NCI-H510A treated with DMSO at 0.1 percent for 48 hours (cell line): ENCODE measurements at regions not wholly inside any gene's neighbourhood (a gene's known extent, or its start where the extent isn't known, plus 50 kb on each side); places are given as distances from the start of the nearest gene placed in this dataset.

Experiments
- DNase-seq: peaks from one replicate; lab custom pipeline; 2025; lab: John Stamatoyannopoulos, UW

DNA sequence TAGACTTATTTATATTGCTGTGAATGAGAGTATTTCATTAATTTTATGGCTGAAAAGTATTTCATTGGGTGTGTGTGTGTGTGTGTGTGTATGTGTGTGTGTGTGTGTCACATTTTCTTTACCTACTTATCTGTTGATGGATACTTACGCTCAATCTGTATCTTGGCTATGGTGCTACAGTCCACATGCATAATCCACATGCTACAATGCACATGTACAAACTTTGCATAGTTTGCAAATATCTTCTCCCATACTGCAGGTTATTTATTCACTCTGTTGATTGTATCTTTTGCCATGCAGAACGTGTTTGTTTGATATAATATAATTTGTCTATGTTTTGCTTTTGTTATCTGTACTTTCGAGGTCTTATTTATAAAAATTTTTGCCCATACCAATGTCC is 167.8 kb downstream of the RAB28 start:
- no peak for DNase-seq

GRCh38 chr4:13313856-13314255 is 170.3 kb downstream of the RAB28 start:
- no peak for DNase-seq

GRCh38 chr4:13312264-13312663 is 171.9 kb downstream of the RAB28 start:
- DNase-seq: no peak

DNA sequence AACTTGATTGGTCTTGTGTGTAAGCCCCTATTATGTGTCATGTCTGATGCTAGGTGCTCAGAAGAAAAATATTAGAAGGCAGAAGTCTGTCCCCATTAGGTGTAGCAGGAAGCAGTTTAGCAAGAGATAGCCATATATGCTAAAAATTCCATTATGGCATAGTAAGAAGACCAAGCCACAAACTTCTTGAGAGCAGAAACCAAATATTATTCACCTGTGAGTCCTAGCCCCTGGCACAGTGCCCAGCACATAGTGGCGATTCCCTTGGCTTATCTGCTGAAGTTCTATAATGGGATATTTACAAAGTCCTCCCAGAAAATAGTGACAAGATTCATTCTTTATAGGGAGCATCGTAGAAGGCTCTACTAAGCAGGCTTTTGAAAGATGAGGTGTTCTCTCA is 174.4 kb downstream of the RAB28 start:
- DNase-seq: no peak

GRCh38 chr4:13306356-13306755 is 177.8 kb downstream of the RAB28 start:
- DNase-seq: no peak

DNA sequence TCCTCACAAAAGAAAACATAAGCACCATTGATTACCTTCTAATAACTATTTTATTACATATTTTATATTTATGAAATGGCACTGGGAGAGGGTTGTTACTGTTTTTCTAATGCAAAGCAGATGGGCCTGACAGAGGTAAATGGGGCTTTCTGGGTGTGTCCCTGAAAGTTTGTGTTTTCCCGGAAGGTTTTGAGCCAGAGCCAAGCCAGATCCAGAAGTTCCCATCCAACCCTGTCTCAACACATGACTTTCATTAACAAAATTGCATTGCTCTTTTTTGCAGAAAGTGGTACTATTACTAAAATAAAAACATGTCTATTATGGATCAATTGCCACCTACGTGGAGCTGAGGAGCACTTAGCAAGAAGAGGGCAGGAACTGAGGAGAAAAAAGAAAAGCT is 181.3 kb downstream of the RAB28 start:
- DNase-seq: no peak

DNA sequence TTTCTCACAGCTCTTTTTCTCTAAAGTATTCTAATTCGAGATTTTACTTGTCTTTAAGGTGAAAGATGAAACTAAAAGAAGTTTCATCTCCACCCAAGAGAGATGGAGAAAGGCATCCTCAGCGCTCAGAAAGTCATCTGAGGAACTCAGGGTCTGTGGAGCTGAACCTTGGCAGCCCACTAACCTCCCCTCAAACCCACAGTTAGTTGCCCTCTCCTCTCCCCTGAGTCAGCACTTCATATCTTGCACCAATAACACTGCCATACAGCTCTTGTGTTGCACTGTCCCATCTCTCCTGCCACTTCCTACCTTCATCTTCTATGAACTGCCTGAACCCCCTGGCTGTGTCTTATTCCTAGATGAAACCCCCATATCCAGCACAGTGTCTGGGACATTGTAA is 184.8 kb downstream of the RAB28 start:
- DNase-seq: no peak

- no peak for DNase-seq
Measured at GRCh38 chr4:13298655-13299054, 185.5 kb downstream of the RAB28 start.

- DNase-seq: no peak
Measured at GRCh38 chr4:13296986-13297385, 187.2 kb downstream of the RAB28 start.

GRCh38 chr4:13294961-13295605 is 189.1 kb downstream of the RAB28 start:
- no peak for DNase-seq

- no peak for DNase-seq
Measured at GRCh38 chr4:13292372-13292771, 191.8 kb downstream of the RAB28 start.

DNA sequence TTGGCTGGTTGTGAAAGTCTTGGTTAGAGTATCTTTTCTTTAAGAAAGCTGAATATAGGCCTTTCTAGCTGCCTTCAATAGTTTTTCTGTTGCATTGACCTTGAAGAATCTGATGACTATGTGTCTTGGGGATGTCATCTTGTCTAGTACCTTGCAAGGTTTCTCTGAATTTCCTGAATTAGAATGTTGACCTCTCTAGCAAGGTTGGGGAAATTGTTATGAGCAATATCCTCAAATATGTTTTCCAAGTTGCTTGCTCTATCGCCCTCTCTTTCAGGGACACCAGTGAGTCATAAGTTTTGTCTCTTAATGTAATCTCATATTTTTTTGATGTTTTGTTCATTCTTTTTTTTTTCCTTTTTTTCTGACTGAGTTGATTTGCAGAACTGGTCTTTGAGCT is 194.7 kb downstream of the RAB28 start:
- no peak for DNase-seq

DNA sequence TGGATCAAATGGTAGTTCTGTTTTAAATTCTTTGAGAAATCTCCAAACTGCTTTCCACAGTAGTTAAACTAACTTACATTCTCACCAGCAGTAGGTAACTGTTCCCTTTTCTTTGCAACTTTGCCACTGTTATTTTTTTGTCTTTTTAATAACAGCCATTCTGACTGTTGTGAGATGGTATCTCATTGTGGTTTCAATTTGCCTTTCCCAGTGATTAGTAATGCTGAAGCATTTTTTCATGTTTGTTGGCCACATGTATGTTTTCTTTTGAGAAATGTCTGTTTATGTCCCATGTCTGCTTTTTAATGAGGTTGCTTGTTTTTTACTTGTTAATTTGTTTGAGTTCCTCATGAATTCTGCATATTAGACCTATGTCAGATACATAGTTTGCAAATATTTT is 198.8 kb downstream of the RAB28 start:
- no peak for DNase-seq

- no peak for DNase-seq
Measured at GRCh38 chr4:13284932-13285331, 199.2 kb downstream of the RAB28 start.

GRCh38 chr4:13276357-13276756 is 207.8 kb downstream of the RAB28 start:
- DNase-seq: no peak

DNA sequence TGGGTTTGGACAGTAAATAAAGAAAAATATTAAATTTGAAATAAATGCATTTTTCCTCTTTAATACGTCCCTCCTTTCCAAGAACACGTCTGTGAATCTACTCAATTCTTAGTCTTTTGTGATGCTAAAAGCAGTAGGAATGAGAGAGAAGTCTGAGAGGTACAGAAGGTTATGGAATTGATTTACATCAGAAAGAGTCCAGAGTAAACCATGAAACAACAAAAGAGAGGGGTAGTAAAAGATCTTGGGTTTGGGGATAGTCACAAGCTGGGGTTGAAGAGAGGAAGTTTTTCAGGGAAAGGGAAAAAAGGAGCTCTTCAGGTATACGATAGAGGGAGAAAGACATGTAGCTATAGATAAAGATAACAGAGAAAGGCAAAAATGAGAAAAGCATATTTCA is 215.4 kb downstream of the RAB28 start:
- no peak for DNase-seq

DNA sequence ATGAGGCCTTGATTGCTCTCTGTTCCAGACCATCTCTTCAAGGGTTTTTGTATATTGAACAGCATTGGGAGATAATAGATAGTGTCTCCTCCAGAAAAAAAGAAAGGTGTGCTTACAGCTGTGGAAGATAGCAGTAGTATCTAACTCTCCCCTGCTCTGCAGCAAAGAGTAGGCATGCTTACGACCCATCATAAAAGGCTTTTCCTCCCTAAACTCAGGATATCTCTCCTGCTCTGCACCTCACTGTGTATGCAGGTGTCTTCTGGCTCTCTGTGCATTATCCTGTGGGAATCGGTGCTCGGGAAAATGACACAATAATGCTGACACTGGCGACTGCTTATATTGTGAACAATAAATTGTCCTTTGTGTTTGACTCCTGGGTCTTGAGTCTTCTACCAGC is 216.0 kb downstream of the RAB28 start:
- no peak for DNase-seq

- no peak for DNase-seq
Measured at GRCh38 chr4:13267091-13267490, 217.0 kb downstream of the RAB28 start.

GRCh38 chr4:13266687-13267086 is 217.5 kb downstream of the RAB28 start:
- DNase-seq: no peak

DNA sequence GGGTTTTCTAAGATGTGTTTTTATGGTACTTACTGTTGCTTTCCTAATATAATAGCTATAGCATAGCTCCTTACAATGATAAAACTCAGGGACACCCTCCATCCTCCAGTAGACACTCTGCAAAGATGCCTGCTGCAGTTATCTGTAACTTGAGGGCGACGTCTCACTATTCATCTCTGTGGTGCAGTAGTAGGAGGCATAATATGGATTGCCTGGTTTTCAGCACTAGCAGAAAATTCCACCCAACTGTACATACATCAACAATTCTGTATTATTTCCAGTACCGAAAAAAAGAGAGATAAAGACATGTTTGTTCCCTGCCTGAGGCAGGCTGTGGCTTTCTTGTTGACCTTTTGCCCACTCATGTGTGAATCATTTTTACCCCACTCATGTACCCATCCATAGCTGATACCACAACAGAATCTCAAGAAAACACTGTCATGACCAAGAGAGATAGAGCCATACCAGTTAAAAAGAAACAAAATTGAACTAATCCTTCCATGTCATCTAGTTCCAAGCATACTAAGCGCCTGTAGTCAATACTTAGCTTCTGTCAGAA is 220.1 kb downstream of the RAB28 start:
- no peak for DNase-seq

GRCh38 chr4:13262816-13263215 is 221.3 kb downstream of the RAB28 start:
- no peak for DNase-seq

GRCh38 chr4:13261486-13262257 is 222.5 kb downstream of the RAB28 start:
- DNase-seq: no peak

DNA sequence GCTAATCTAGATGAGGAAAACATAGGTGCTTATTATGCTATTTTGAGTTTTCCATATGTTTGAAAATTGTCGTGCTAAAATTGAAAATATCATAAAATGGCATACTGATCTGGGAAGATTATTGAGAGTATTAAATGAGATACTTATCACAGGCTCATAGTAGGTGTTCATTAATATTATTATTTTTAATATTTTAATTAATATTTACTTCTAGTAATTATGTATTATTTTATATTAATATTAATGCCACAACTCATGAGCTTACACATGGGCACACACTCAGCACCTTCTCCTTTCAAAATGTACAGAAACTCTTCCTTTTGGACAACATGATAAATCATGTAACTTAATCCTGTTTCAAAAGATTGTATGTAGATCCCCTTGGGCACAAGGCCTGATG is 223.6 kb downstream of the RAB28 start:
- DNase-seq: no peak

DNA sequence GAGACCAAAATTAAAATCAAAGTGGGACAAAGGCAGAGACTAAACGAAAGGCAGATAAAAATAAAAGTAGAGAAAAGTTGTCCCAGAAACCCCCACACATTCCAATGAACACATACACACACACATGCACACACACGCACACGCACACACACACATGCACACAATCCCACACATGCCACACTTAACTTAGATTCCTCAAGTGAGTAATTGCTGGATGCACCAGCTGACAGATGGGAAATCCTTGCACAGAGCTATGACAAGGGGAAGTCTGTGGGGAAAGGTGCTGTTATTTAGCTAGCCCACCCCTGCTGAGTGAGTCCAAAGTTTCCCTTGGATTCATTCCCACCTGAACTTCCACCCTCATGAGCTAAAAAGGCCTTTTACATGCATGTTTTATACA is 233.9 kb downstream of the RAB28 start:
- no peak for DNase-seq
